Lung (tissue), 11 donors: ENCODE measurements at regions not wholly inside any gene's neighbourhood (a gene's known extent, or its start where the extent isn't known, plus 50 kb on each side); places are given as distances from the start of the nearest gene placed in this dataset.

Source experiments
- ATAC-seq: fragments of 200-7000 bp; cut with Tn5 transposase; one replicate; pipeline ENCODE4 v1.9.1; 2020; ENCODE audit warnings: moderate number of reproducible peaks; ENCODE audit not compliant: insufficient read depth, low FRiP score
- DNase-seq, 3 donors: peaks; one replicate each; pipeline ENCODE4 v3.0.0-alpha.2; 2013 to 2017
- H3K27ac ChIP-seq, 2 donors: one replicate each; pipeline ENCODE4 v1.5.1; 2013; ENCODE audit warnings: mild to moderate bottlenecking in 2 of 2, moderate library complexity in 2 of 2, control low read depth in 1 of 2, inconsistent platforms in 1 of 2, low read depth in 1 of 2, low read length in 1 of 2
- H3K27me3 ChIP-seq, 3 donors: one replicate each; pipeline ENCODE4 v1.5.1; 2013; ENCODE audit warnings: low read length in 2 of 3; ENCODE audit not compliant: control insufficient read depth in 3 of 3, insufficient read depth in 3 of 3
- H3K36me3 ChIP-seq, 4 donors: one replicate each; pipeline ENCODE4 v1.5.1; 2013; ENCODE audit warnings: low read length in 4 of 4, mild to moderate bottlenecking in 1 of 4, moderate library complexity in 1 of 4; ENCODE audit not compliant: control insufficient read depth in 4 of 4, insufficient read depth in 4 of 4
- H3K4me1 ChIP-seq, 5 donors: one replicate each; pipeline ENCODE4 v1.5.1; 2013; ENCODE audit warnings: low read length in 5 of 5, mild to moderate bottlenecking in 2 of 5, moderate library complexity in 1 of 5; ENCODE audit not compliant: control insufficient read depth in 5 of 5, insufficient read depth in 5 of 5
- H3K4me3 ChIP-seq: one replicate; pipeline ENCODE4 v1.5.1; 2013; ENCODE audit warnings: mild to moderate bottlenecking, control low read depth, moderate library complexity
- H3K9ac ChIP-seq, 2 donors: one replicate each; pipeline ENCODE4 v1.5.1; 2013; ENCODE audit warnings: low read length in 2 of 2, control low read depth in 1 of 2; ENCODE audit not compliant: insufficient read depth in 1 of 2
- H3K9me3 ChIP-seq, 4 donors: one replicate each; pipeline ENCODE4 v1.5.1; 2013; ENCODE audit warnings: low read length in 3 of 4, mild to moderate bottlenecking in 1 of 4, moderate library complexity in 1 of 4; ENCODE audit not compliant: control insufficient read depth in 4 of 4, insufficient read depth in 3 of 4
- CTCF ChIP-seq: IDR thresholded peaks from 2 replicates; pipeline ENCODE4 v1.5.1; 2012; ENCODE audit warnings: mild to moderate bottlenecking; ENCODE audit errors: control extremely low read depth, extremely low read depth
- WGBS, 2 donors: extraction: QIAGEN DNeasy Blood & Tissue Kit; methylation state at CpG; one replicate each; pipeline ENCODE4 v1.1.7; 2013; 5-methylcytosine and 5-hydroxymethylcytosine counted together
- donor health status: control.
- donor health status: control.
- donor health status: Bipolar disorder and iron deficiency.
- donor health status: healthy.
- donor health status: DM: yes; HTN: yes; CAD: no.

- H3K27ac ChIP-seq: no peak overlapping the region
- H3K36me3 ChIP-seq: no peaks in the 10 kb centered on the region
- no peaks in the 10 kb centered on the region for H3K4me1 ChIP-seq
- no peaks in the 10 kb centered on the region for H3K27me3 ChIP-seq
- H3K9me3 ChIP-seq: peaks cover 0 to 2% (median 0%) of the 10 kb centered on the region in 4 donors
- no peak for TF ChIP-seq CTCF
- H3K9ac ChIP-seq: no peak overlapping the region
- H3K4me3 ChIP-seq: no peak overlapping the region
- ATAC-seq (no peak), DNase-seq (no peak)
- 81 to 88% methylated on average over 6 of the region's 6 CpGs for WGBS, 2 donors
These were observed 205.2 kb upstream of the COBL start for GRCh38 chr7:51521694-51522312.

GRCh38 chr7:51521054-51521453 lies 204.4 kb upstream of the COBL start:
- no peak for ATAC-seq
- peaks cover 0 to 2% (median 0%) of the 10 kb centered on the region in 4 donors for H3K9me3 ChIP-seq
- H3K9ac ChIP-seq: no peak overlapping the region
- H3K36me3 ChIP-seq: no peaks in the 10 kb centered on the region
- no peak overlapping the region for H3K4me3 ChIP-seq
- H3K27ac ChIP-seq: no peak overlapping the region
- no peaks in the 10 kb centered on the region for H3K27me3 ChIP-seq
- no peak for TF ChIP-seq CTCF
- no peaks in the 10 kb centered on the region for H3K4me1 ChIP-seq
- no peak for DNase-seq
- WGBS, 2 donors: 56 to 63% methylated on average over 6 of the region's 6 CpGs

GRCh38 chr7:51518646-51519045 lies 202.0 kb upstream of the COBL start:
- H3K9me3 ChIP-seq: peaks cover 0 to 2% (median 0%) of the 10 kb centered on the region in 4 donors
- H3K9ac ChIP-seq: no peak overlapping the region
- no peaks in the 10 kb centered on the region for H3K27me3 ChIP-seq
- no peak for TF ChIP-seq CTCF
- no peaks in the 10 kb centered on the region for H3K36me3 ChIP-seq
- WGBS, 2 donors: 82 to 88% methylated on average over 4 of the region's 4 CpGs
- no peak overlapping the region for H3K4me3 ChIP-seq
- H3K27ac ChIP-seq: no peak overlapping the region
- DNase-seq (no peak), ATAC-seq (no peak)
- no peaks in the 10 kb centered on the region for H3K4me1 ChIP-seq

GRCh38 chr7:51517187-51517586 lies 200.6 kb upstream of the COBL start:
- H3K9ac ChIP-seq: no peak overlapping the region
- no peaks in the 10 kb centered on the region for H3K27me3 ChIP-seq
- H3K9me3 ChIP-seq: peaks cover 0 to 2% (median 0%) of the 10 kb centered on the region in 4 donors
- H3K4me3 ChIP-seq: no peak overlapping the region
- H3K27ac ChIP-seq: no peak overlapping the region
- no peaks in the 10 kb centered on the region for H3K4me1 ChIP-seq
- WGBS, 2 donors: 64 to 66% methylated on average over 4 of the region's 4 CpGs
- no peak for TF ChIP-seq CTCF
- no peak for DNase-seq
- ATAC-seq: no peak
- H3K36me3 ChIP-seq: no peaks in the 10 kb centered on the region
